GM19372 (cell line): ENCODE measurements at regions not wholly inside any gene's neighbourhood (a gene's known extent, or its start where the extent isn't known, plus 50 kb on each side); places are given as distances from the start of the nearest gene placed in this dataset.
"Not testable (repeated sequence)": the region's sequence is repeated elsewhere in the genome, so short reads cannot be mapped to it uniquely, and the experiment has no call there.

Experiments
- ATAC-seq: cut with Tn5 transposase; IDR thresholded peaks from one replicate; pipeline ENCODE4 v1.9.1; 2021; ENCODE audit warnings: mild to moderate bottlenecking, low read depth, moderate library complexity; ENCODE audit not compliant: unreplicated experiment

- ATAC-seq = no peak
Measured at GRCh38 chr1:194807530-194808220, 1621.3 kb upstream of the B3GALT2 start.

DNA sequence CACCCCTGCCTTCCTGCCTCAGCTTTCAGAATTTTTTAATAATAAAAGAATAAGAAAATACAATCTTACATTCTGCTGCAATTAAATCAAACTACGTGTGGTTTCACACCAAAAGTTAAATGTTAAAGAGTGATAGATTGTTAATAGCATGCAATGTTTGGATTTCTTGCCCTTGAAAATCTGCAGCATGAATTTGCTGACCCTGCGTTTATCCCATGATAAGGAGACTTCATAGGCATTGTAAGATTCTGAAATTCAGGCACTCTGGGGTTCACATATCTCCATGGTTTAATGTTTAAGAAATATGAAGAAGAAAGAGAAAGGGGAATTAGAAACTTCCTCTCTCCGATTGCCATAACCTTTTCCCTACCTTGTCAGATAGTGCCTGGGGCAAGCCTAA lies 1616.2 kb upstream of the B3GALT2 start:
- no peak for ATAC-seq

DNA sequence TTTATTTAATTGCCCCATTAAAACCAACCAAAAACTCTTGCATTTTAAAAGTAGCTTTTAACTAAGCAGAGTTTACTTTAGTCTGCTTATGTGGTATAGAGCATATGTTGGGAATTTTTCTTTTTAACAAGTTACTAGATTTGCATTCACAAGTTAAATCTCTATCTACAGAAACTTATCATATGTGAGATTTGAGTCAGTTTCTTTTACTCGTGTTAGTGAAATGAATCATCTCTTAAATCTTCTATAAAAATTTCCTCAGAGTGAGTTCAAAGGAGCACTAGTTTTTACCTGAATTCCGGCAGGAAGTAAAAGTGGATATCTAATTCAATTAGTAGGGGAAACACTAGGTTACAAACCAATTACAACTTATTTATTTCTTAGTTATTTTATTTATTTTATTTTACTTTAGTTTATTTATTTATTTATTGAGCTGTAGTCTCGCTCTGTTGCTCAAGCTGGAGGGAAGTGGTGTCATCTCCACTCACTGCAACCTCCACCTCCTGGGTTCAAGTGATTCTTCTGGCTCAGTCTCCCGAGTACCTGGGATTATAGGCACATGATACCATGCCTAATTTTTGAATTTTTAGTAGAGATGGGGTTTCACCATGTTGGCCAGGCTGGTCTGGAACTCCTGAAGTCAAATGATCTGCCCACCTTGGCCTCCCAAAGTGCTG lies 1609.6 kb upstream of the B3GALT2 start:
- peak; percentile 72 for ATAC-seq

GRCh38 chr1:194787001-194787400 lies 1600.6 kb upstream of the B3GALT2 start:
- no peak for ATAC-seq

- no peak for ATAC-seq
Measured at GRCh38 chr1:194786027-194786426, 1599.6 kb upstream of the B3GALT2 start.

GRCh38 chr1:194776657-194777056 lies 1590.2 kb upstream of the B3GALT2 start:
- ATAC-seq = no peak

DNA sequence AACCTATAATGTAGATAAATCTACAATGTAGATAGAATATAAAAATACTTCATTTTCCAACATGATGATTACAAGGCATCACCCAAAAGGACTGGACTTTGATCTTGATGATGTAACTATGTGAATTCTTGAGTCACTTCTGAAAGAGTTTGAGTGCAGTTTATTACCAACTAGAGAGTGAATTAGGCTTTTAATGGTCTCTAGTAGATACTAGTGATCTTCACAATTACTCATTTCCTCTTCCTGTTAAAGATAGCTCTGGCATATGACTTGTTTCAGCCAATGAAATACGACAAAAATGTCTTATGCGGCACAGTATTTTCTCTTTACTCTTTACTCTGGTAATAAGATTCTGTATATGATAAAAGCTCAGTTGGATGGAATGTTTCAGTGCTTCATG lies 1588.1 kb upstream of the B3GALT2 start:
- ATAC-seq = no peak

DNA sequence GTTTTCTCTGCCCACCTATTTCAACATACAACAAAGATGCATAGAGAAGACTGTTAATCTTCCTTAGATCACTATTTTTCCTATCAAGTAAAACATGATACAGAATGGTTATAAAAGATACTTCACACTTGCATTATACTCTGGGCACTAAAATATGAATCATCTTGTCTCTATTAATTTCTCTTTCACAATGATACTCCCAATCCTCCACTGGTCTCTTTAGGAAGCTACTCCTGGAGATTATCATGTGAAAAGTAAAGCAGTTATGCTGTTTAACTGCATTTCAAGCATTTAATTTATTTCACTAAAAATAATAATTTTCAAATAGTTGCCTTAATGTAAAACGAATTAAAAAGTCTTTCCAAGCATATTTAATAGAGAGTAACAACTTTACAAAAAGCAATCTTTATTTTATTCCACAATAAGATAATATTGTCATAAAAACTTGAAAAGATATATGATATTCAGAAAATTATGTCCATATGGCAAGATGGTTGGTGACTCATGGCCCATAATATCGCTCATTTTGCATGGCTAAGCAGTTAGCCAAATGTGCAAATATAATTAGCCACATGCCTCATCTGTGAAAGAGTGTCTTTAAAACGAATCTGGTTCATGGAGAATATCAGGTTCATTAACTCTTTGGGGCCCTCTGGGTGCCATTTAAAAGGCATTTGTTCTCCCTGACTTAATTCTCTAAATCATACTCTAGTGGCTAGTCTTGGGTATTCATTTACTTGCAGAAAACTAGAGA lies 1569.0 kb upstream of the B3GALT2 start:
- no peak for ATAC-seq

DNA sequence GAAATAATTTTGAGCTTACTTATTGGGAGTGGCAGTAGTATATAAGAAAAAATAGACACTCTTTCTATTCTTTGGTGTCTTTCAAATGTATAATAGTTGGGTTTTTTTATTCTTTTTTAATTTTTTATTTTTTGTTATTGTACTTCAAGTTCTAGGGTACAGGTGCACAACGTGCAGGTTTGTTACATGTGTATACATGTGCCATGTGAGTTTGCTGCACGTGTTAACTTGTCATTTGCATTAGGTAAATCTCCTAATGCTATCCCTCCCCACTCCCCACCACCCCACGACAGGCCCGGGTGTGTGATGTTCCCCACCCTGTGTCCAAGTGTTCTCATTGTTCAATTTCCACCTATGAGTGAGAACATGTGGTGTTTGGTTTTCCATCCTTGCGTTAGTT lies 1552.4 kb upstream of the B3GALT2 start:
- not testable (repeated sequence) for ATAC-seq

- no peak for ATAC-seq
Measured at GRCh38 chr1:194734970-194735369, 1548.6 kb upstream of the B3GALT2 start.

DNA sequence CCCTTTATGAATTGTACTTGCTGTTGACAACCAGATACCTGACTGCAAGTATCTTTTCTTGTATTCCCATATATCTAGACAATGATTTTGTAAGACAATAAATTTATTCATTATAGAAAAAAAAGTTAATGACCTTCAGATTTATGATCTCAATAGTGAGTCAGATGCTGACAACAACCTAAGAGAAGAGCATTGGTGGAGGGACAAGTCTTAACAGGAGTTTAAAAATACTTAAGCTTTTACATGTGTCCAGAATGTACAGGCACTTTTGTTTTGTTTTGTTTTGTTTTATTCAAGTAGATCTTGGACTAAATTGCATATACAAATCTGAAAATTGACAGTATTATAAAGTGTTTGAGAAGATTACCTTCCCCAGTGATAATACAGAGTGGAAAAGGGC lies 1544.6 kb upstream of the B3GALT2 start:
- ATAC-seq = no peak

DNA sequence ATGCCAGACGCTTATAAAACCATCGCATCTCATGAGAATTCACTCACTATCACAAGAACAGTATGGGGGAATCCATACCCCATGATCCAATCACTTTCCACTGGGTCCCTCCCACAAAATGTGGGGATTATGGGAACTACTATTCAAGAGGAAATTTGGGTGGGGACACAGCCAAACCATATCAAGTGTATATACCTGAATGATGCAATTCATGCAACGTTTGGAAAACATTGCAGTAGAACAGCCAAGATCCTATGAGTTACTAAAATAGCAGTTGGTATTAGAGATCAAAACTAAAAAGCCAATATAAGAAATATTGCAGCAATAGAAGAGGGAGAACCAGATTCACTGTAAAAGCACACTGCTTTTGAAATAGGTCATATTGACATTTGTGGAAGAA lies 1543.9 kb upstream of the B3GALT2 start:
- ATAC-seq = no peak

DNA sequence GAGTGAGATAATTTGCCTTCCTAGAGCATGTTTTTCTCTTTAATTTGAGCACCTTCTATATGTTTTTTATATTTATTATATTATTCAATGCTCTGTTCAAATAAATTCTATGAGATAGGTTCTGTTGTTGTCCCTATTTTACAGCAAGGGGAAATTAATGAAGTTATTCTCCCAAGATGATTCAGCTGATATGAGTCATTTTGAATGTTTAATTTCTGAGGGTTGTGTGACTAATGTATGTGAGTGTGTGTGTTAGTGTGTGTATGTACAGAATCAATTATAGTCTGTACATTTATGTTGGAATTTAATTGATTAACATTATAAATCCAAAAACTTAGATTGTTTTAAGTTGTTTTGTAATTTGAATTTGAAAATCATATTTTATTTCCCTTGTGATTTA lies 1536.7 kb upstream of the B3GALT2 start:
- no peak for ATAC-seq

DNA sequence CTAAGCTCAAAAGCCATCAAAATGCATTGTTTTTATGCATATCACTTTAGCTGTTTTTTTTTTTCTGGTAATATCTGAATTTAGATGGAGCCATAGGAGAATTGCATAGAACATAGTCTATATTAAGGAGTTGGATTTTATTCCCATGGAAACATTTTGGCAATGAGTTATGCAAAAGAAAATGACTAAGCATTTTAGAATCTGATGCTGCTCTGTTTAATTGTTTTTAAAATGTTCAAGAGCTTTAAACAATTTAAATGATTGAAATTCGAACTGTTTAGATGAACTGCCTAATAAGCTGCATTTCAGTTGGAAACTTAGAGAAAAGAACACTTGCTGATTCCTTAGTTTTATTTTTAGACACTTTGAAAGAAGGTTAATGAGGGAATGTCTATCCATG lies 1531.5 kb upstream of the B3GALT2 start:
- no peak for ATAC-seq

GRCh38 chr1:194717334-194717733 lies 1530.9 kb upstream of the B3GALT2 start:
- no peak for ATAC-seq

GRCh38 chr1:194710671-194711070 lies 1524.3 kb upstream of the B3GALT2 start:
- no peak for ATAC-seq

- no peak for ATAC-seq
Measured at GRCh38 chr1:194709439-194709838, 1523.0 kb upstream of the B3GALT2 start.

DNA sequence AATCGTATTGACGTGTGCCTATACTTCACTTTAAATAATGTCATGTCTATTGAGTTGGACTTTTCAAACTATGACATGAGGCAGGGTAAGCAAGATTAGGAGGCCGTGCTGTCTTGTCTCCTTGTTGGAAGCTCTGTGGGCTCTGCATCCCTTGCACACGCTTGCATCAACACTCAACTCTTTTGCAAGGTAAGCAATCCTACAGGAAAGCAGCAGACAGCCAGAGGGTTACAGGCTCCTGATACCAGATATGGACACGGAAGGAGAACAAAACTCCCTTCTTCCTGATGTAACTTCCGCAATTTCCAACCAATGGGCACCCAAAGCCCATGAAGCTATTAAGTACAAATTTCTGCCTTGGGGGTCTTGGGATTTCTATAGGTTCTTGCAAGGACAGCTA lies 1520.7 kb upstream of the B3GALT2 start:
- ATAC-seq = no peak

- ATAC-seq = peak; percentile 62
Measured at GRCh38 chr1:194705123-194705854, 1518.9 kb upstream of the B3GALT2 start.

GRCh38 chr1:194698908-194699318 lies 1512.5 kb upstream of the B3GALT2 start:
- no peak for ATAC-seq

GRCh38 chr1:194693244-194693643 lies 1506.8 kb upstream of the B3GALT2 start:
- ATAC-seq = no peak
